C1 segment of cervical spinal cord (tissue), 14 donors: ENCODE measurements at regions not wholly inside any gene's neighbourhood (a gene's known extent, or its start where the extent isn't known, plus 50 kb on each side); places are given as distances from the start of the nearest gene placed in this dataset.

Source experiments
- DNase-seq, 14 donors: peaks; one replicate each; lab custom pipeline; 2025; lab: John Stamatoyannopoulos, UW

- DNase-seq = no peak
These were observed 436.7 kb downstream of the ZEB2 start for GRCh38 chr2:144083211-144083610.

- DNase-seq = no peak
These were observed 437.1 kb downstream of the ZEB2 start for GRCh38 chr2:144082777-144083176.

- no peak for DNase-seq
These were observed 437.6 kb downstream of the ZEB2 start for GRCh38 chr2:144082327-144082726.

GRCh38 chr2:144081272-144081671 is 438.6 kb downstream of the ZEB2 start:
- no peak for DNase-seq

- DNase-seq = no peak
These were observed 440.1 kb downstream of the ZEB2 start for GRCh38 chr2:144079803-144080202.

GRCh38 chr2:144078802-144079724 is 440.9 kb downstream of the ZEB2 start:
- no peak for DNase-seq

- peak in 1 of 14 donors; percentile 6 for DNase-seq
These were observed 441.8 kb downstream of the ZEB2 start for GRCh38 chr2:144078106-144078505.

- DNase-seq = no peak
These were observed 445.5 kb downstream of the ZEB2 start for GRCh38 chr2:144074450-144074849.

GRCh38 chr2:144071461-144071860 is 448.5 kb downstream of the ZEB2 start:
- DNase-seq = no peak

GRCh38 chr2:144067506-144067905 is 452.4 kb downstream of the ZEB2 start:
- no peak for DNase-seq

- DNase-seq = no peak
These were observed 456.3 kb downstream of the ZEB2 start for GRCh38 chr2:144063602-144064001.

- no peak for DNase-seq
These were observed 465.0 kb downstream of the ZEB2 start for GRCh38 chr2:144054911-144055310.

- no peak for DNase-seq
These were observed 467.8 kb downstream of the ZEB2 start for GRCh38 chr2:144052083-144052482.

GRCh38 chr2:144049137-144049536 is 470.8 kb downstream of the ZEB2 start:
- DNase-seq = no peak

- DNase-seq = no peak
These were observed 471.3 kb downstream of the ZEB2 start for GRCh38 chr2:144048631-144049060.

GRCh38 chr2:144042751-144043150 is 477.2 kb downstream of the ZEB2 start:
- peak in 1 of 14 donors; percentile 22 for DNase-seq

- DNase-seq = no peak
These were observed 478.3 kb downstream of the ZEB2 start for GRCh38 chr2:144041612-144042011.

- no peak for DNase-seq
These were observed 479.1 kb downstream of the ZEB2 start for GRCh38 chr2:144040834-144041233.

- no peak for DNase-seq
These were observed 487.4 kb downstream of the ZEB2 start for GRCh38 chr2:144032566-144032965.

- no peak for DNase-seq
These were observed 489.1 kb downstream of the ZEB2 start for GRCh38 chr2:144030791-144031190.

GRCh38 chr2:144027593-144027992 is 492.3 kb downstream of the ZEB2 start:
- DNase-seq = no peak

- DNase-seq = no peak
These were observed 493.2 kb downstream of the ZEB2 start for GRCh38 chr2:144026753-144027152.

GRCh38 chr2:144020047-144020446 is 499.9 kb downstream of the ZEB2 start:
- DNase-seq = no peak
